B cell (primary cell): ENCODE measurements at regions not wholly inside any gene's neighbourhood (a gene's known extent, or its start where the extent isn't known, plus 50 kb on each side); places are given as distances from the start of the nearest gene placed in this dataset.

Experiments
- CTCF ChIP-seq: fragments of 200-600 bp; IDR thresholded peaks from one replicate; pipeline ENCODE4 v1.8.0; 2022; ENCODE audit warnings: antibody characterized with exemption, mild to moderate bottlenecking
- EZH2 ChIP-seq: IDR thresholded peaks from 2 replicates; pipeline ENCODE4 v1.6.1; 2012; ENCODE audit warnings: borderline replicate concordance, low read depth, mild to moderate bottlenecking, moderate library complexity, low read length; ENCODE audit not compliant: insufficient read depth, poor library complexity, severe bottlenecking

GRCh38 chr1:194309269-194309668, 1122.9 kb upstream of the B3GALT2 start:
- TF ChIP-seq CTCF = no peak
- TF ChIP-seq EZH2 = no peak
